Thoracic aorta (tissue), 2 donors: ENCODE measurements at regions not wholly inside any gene's neighbourhood (a gene's known extent, or its start where the extent isn't known, plus 50 kb on each side); places are given as distances from the start of the nearest gene placed in this dataset.

ENCODE experiments used
- ATAC-seq: fragments of 150-250 bp; one replicate; pipeline ENCODE4 v1.8.0; 2017; ENCODE audit warnings: low read depth; ENCODE audit not compliant: insufficient number of reproducible peaks, low FRiP score
- DNase-seq: peaks from one replicate; pipeline ENCODE4 v3.0.0-alpha.2; 2020; ENCODE audit warnings: low spot score
- H3K27ac ChIP-seq, 2 donors: fragments of 200-600 bp; sonication (generic); 1 replicate in 1 of 2; 2 replicates in 1 of 2; pipeline ENCODE4 v1.5.1; 2016; ENCODE audit warnings: mild to moderate bottlenecking in 2 of 2, moderate library complexity in 2 of 2
- H3K27me3 ChIP-seq: fragments of 200-600 bp; sonication (generic); replicated peaks from 2 replicates; pipeline ENCODE4 v1.6.0; 2016; ENCODE audit warnings: mild to moderate bottlenecking; ENCODE audit not compliant: insufficient read depth
- H3K36me3 ChIP-seq: fragments of 200-600 bp; sonication (generic); one replicate; pipeline ENCODE4 v1.5.1; 2016
- H3K4me1 ChIP-seq, 2 donors: fragments of 200-600 bp; sonication (generic); 1 replicate in 1 of 2; 2 replicates in 1 of 2; pipeline versions ENCODE4 v1.5.1 to v1.6.0; 2016; ENCODE audit warnings: low read depth in 2 of 2, mild to moderate bottlenecking in 1 of 2; ENCODE audit not compliant: control insufficient read depth in 1 of 2
- H3K4me3 ChIP-seq: fragments of 200-600 bp; sonication (generic); 2 replicates; pipeline ENCODE4 v1.5.1; 2016; ENCODE audit warnings: mild to moderate bottlenecking
- H3K9me3 ChIP-seq: fragments of 200-600 bp; sonication (generic); 2 replicates; pipeline ENCODE4 v1.5.1; 2016
- CTCF ChIP-seq: fragments of 200-600 bp; sonication (generic); IDR thresholded peaks from one replicate; pipeline ENCODE4 v1.5.1; 2019; ENCODE audit warnings: antibody characterized with exemption

- no peaks in the 10 kb centered on the region for H3K4me1 ChIP-seq
- no peak for ATAC-seq
- H3K4me3 ChIP-seq, result no peak overlapping the region
- H3K27ac ChIP-seq, result no peak overlapping the region
- H3K27me3 ChIP-seq, result no peaks in the 10 kb centered on the region
- DNase-seq, result no peak
- TF ChIP-seq CTCF, result no peak
- H3K9me3 ChIP-seq, result no peaks in the 10 kb centered on the region
- H3K36me3 ChIP-seq, result no peaks in the 10 kb centered on the region
Measured at GRCh38 chr16:60432472-60432871, 1603.8 kb downstream of the CDH8 start.

GRCh38 chr16:60419859-60420258, 1616.4 kb downstream of the CDH8 start:
- Histone ChIP-seq H3K27ac (no peak overlapping the region), H3K4me1 (no peaks in the 10 kb centered on the region), H3K36me3 (no peaks in the 10 kb centered on the region), H3K4me3 (no peak overlapping the region), H3K27me3 (no peaks in the 10 kb centered on the region), H3K9me3 (no peaks in the 10 kb centered on the region)
- DNase-seq (no peak), ATAC-seq (no peak)
- no peak for TF ChIP-seq CTCF

DNA sequence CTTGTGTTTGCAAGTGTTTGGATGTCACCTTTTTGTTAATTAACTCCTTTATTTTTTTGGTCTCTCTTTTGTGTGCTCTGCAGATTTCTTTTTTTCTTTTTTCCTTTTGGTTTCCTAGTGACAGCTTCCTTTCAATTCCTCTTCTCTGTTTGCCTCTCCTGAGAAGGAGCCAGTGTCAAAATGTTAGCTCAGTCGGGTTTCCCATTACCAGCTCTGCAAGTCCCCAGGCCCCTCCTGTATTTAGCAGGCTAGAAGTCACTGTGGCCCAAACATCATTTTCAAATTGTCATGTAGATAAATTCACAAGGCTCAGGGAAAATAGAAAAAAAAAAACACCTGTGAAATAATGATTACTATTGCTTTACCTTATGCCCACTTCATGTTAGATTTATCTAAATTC, 1621.6 kb downstream of the CDH8 start:
- no peak for TF ChIP-seq CTCF
- Histone ChIP-seq H3K36me3 (no peaks in the 10 kb centered on the region), H3K27me3 (no peaks in the 10 kb centered on the region), H3K9me3 (no peaks in the 10 kb centered on the region), H3K4me3 (no peak overlapping the region), H3K27ac (no peak overlapping the region), H3K4me1 (no peaks in the 10 kb centered on the region)
- DNase-seq (no peak), ATAC-seq (no peak)

GRCh38 chr16:60413969-60414368, 1622.3 kb downstream of the CDH8 start:
- DNase-seq (no peak), ATAC-seq (no peak)
- Histone ChIP-seq H3K4me1 (no peaks in the 10 kb centered on the region), H3K9me3 (no peaks in the 10 kb centered on the region), H3K4me3 (no peak overlapping the region), H3K27me3 (no peaks in the 10 kb centered on the region), H3K36me3 (no peaks in the 10 kb centered on the region), H3K27ac (no peak overlapping the region)
- no peak for TF ChIP-seq CTCF

DNA sequence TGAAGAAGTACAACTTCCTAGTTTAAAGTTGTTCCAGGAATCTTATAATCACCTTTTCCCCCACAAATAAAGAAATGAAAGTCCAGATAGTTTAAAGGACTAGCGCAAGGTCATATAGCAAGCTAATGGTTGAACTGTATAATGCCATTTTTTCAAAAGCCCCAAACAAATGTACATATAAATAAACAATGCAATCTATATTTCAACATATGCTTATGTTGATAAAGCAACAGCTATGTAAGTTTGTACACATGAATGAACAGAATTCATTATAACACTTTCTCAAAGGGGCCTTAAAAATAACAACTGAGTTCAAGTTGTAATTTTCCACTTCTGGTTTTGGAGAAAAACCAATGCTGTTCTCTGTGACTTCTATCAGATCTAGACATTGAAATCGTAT, 1628.6 kb downstream of the CDH8 start:
- no peaks in the 10 kb centered on the region for H3K27me3 ChIP-seq
- no peaks in the 10 kb centered on the region for H3K4me1 ChIP-seq
- H3K9me3 ChIP-seq, result no peaks in the 10 kb centered on the region
- no peak for DNase-seq
- H3K36me3 ChIP-seq, result no peaks in the 10 kb centered on the region
- H3K4me3 ChIP-seq, result no peak overlapping the region
- no peak for ATAC-seq
- H3K27ac ChIP-seq, result no peak overlapping the region
- TF ChIP-seq CTCF, result no peak
